A673 (cell line): ENCODE measurements at regions not wholly inside any gene's neighbourhood (a gene's known extent, or its start where the extent isn't known, plus 50 kb on each side); places are given as distances from the start of the nearest gene placed in this dataset.

Experiments
- BruUV-seq: library from RNA; stranded (reverse); fragments of 400-500 nt; replicated peaks from 2 replicates; lab custom pipeline; 2021; lab: Mats Ljungman, UMichigan
- CTCF ChIA-PET: fragments of 300-600 bp; sonication (Branson Sonifier 250); formaldehyde crosslinking; loops from one replicate; lab custom pipeline; 2022; ENCODE audit warnings: antibody characterized with exemption; lab: Charles Lee
- POLR2A ChIA-PET: fragments of 300-600 bp; sonication (Branson Sonifier 250); formaldehyde crosslinking; loops from one replicate; lab custom pipeline; 2022; ENCODE audit warnings: antibody characterized with exemption; ENCODE audit not compliant: low non-redundant PET; lab: Charles Lee
- DNase-seq: peaks from one replicate; pipeline ENCODE4 v3.0.0-alpha.2; 2015; ENCODE audit warnings: low spot score
- H3K27ac ChIP-seq: fragments of 200-600 bp; sonication (generic); 2 replicates; pipeline ENCODE4 v1.5.1; 2016; ENCODE audit warnings: mixed run types, low read depth, mild to moderate bottlenecking, mixed read lengths, antibody characterized with exemption, low read length; ENCODE audit not compliant: poor library complexity, severe bottlenecking
- H3K27me3 ChIP-seq: fragments of 200-600 bp; sonication (generic); replicated peaks from 2 replicates; pipeline ENCODE4 v1.6.1; 2017; ENCODE audit warnings: mixed run types, low read depth, mild to moderate bottlenecking, mixed read lengths, antibody characterized with exemption, low read length; ENCODE audit not compliant: insufficient read depth, poor library complexity
- H3K36me3 ChIP-seq: fragments of 200-600 bp; sonication (generic); 2 replicates; pipeline ENCODE4 v1.6.1; 2016; ENCODE audit warnings: mixed run types, mild to moderate bottlenecking, mixed read lengths, antibody characterized with exemption, low read length; ENCODE audit not compliant: insufficient read depth, poor library complexity, severe bottlenecking
- H3K4me1 ChIP-seq: fragments of 200-600 bp; sonication (generic); 2 replicates; pipeline ENCODE4 v1.6.1; 2017; ENCODE audit warnings: mixed run types, mild to moderate bottlenecking, mixed read lengths, antibody characterized with exemption, low read length; ENCODE audit not compliant: insufficient read depth, poor library complexity, severe bottlenecking
- H3K4me3 ChIP-seq: fragments of 200-600 bp; sonication (generic); 2 replicates; pipeline ENCODE4 v1.5.1; 2016; ENCODE audit warnings: low read depth, mixed run types, mild to moderate bottlenecking, mixed read lengths, low read length; ENCODE audit not compliant: poor library complexity, severe bottlenecking
- H3K9me3 ChIP-seq: fragments of 200-600 bp; sonication (generic); 2 replicates; pipeline ENCODE4 v1.6.1; 2016; ENCODE audit warnings: mixed run types, low read depth, mild to moderate bottlenecking, mixed read lengths, antibody characterized with exemption, low read length; ENCODE audit not compliant: poor library complexity, severe bottlenecking
- CTCF ChIP-seq: fragments of 300-800, 200-600 bp; sonication (generic); conservative IDR thresholded peaks from 2 replicates; pipeline ENCODE4 v1.5.1; 2017; ENCODE audit warnings: low read depth, mild to moderate bottlenecking, antibody characterized with exemption, low read length, moderate library complexity, mixed read lengths
- EZH2 ChIP-seq: fragments of 200-600 bp; sonication (generic); IDR thresholded peaks from 2 replicates; pipeline ENCODE4 v1.6.1; 2017; ENCODE audit warnings: borderline replicate concordance, low read depth, mild to moderate bottlenecking, mixed read lengths, antibody characterized with exemption, low read length; ENCODE audit not compliant: poor library complexity, severe bottlenecking
- intact Hi-C: fragments of 100-400 bp; cut with micrococcal nuclease; formaldehyde crosslinking; loops from one replicate; pipeline ENCODE4 v1.10.0; 2022; ENCODE audit not compliant: unreplicated experiment

DNA sequence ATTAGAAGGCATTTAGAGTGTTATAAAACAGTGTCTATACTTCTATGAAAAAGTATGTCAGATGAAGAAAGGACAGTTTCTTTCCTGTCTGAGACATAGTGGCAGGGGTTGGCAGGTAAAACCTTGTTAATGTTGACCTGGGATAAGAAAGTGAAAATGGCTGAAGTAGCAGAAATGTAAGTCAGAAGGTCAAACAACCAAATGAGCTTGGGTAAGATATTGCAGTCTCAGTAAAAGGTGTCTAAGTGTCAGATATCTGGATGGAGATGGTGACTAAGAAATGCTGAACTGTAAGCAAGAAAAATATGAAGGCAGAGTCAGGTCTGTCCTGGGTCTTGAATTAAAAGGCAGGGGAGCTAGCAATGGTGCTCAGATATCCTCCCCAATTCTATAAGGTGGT, 400.3 kb downstream of the CD109 start:
- no peak for DNase-seq
- POLR2A ChIA-PET: no interaction called here
- H3K4me1 ChIP-seq: no peaks in the 10 kb centered on the region
- no peak for TF ChIP-seq CTCF
- no peak for TF ChIP-seq EZH2
- no peaks in the 10 kb centered on the region for H3K27me3 ChIP-seq
- BruUV-seq: no TSS peak
- no peaks in the 10 kb centered on the region for H3K9me3 ChIP-seq
- intact Hi-C loops: loop anchor here (10.0 kb wide), 1 partner anchor 478 kb away; no protein-coding TSS in a partner anchor
- CTCF ChIA-PET: no interaction called here
- H3K4me3 ChIP-seq: no peak overlapping the region
- no peak overlapping the region for H3K27ac ChIP-seq
- no peaks in the 10 kb centered on the region for H3K36me3 ChIP-seq

DNA sequence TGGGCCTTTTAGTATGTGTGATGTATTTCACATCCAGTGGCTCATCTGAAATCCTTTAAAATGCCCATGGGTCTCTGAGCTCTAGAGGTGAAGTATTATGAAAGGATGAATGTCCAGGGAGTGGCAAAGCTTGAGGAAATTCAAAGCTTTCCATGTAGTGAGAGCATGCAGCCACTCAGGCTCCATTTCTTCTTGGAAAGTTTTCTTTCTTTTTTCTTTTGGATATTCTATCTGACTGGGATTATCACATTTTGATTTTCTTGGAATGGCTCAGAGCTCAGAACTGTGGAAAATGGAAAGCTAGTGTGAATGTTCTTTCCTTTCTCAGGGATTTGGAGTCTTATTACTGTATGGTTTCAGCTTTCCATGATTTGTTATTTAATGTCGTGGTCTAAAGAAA, 397.4 kb downstream of the CD109 start:
- TF ChIP-seq EZH2 (no peak), CTCF (no peak)
- no peaks in the 10 kb centered on the region for H3K4me1 ChIP-seq
- H3K27me3 ChIP-seq: no peaks in the 10 kb centered on the region
- no peak for DNase-seq
- no peak overlapping the region for H3K27ac ChIP-seq
- ChIA-PET POLR2A (no interaction called here), CTCF (interaction anchor here (0.7 kb wide), 1 partner anchor 1116 kb away, joined by 5 read pairs; no protein-coding TSS in a partner anchor)
- intact Hi-C loops: loop anchor here (5.0 to 10.0 kb wide), 2 partner anchors 104 to 481 kb away; no protein-coding TSS in a partner anchor
- no peaks in the 10 kb centered on the region for H3K36me3 ChIP-seq
- H3K9me3 ChIP-seq: no peaks in the 10 kb centered on the region
- H3K4me3 ChIP-seq: no peak overlapping the region
- BruUV-seq: no TSS peak

DNA sequence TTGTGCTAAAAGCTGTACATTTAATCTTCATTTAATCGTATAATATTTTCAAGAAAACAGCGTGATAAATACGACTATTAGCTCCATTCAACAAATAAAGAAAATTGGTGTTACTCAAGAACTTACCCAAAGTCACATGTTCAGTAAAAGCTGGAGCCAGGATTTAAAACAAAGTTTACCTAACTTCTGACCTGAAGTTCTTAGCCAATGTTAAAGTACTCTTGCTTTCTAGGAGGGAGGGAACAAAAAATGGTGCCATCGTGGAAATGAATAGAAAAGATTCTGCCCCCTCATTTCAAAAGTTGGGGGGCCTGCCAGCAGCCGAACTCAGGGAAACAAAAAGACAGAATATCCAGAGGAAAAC, 395.8 kb downstream of the CD109 start:
- no peaks in the 10 kb centered on the region for H3K9me3 ChIP-seq
- intact Hi-C loops: loop anchor here (2.0 to 10.0 kb wide), 3 partner anchors 106 to 1117 kb away; no protein-coding TSS in a partner anchor
- no peaks in the 10 kb centered on the region for H3K27me3 ChIP-seq
- H3K4me3 ChIP-seq: no peak overlapping the region
- no peaks in the 10 kb centered on the region for H3K4me1 ChIP-seq
- POLR2A ChIA-PET: no interaction called here
- CTCF ChIA-PET: interaction anchor here (1.1 to 2.3 kb wide), 3 partner anchors 20 to 1117 kb away, joined by 3 to 10 read pairs (median 6); partner anchors contain the start of gene COL12A1
- no peaks in the 10 kb centered on the region for H3K36me3 ChIP-seq
- TF ChIP-seq CTCF (no peak), EZH2 (no peak)
- BruUV-seq: no TSS peak
- H3K27ac ChIP-seq: no peak overlapping the region
- no peak for DNase-seq
